ENCODE measurements at regions not wholly inside any gene's neighbourhood (a gene's known extent, or its start where the extent isn't known, plus 50 kb on each side); places are given as distances from the start of the nearest gene placed in this dataset.

DNA sequence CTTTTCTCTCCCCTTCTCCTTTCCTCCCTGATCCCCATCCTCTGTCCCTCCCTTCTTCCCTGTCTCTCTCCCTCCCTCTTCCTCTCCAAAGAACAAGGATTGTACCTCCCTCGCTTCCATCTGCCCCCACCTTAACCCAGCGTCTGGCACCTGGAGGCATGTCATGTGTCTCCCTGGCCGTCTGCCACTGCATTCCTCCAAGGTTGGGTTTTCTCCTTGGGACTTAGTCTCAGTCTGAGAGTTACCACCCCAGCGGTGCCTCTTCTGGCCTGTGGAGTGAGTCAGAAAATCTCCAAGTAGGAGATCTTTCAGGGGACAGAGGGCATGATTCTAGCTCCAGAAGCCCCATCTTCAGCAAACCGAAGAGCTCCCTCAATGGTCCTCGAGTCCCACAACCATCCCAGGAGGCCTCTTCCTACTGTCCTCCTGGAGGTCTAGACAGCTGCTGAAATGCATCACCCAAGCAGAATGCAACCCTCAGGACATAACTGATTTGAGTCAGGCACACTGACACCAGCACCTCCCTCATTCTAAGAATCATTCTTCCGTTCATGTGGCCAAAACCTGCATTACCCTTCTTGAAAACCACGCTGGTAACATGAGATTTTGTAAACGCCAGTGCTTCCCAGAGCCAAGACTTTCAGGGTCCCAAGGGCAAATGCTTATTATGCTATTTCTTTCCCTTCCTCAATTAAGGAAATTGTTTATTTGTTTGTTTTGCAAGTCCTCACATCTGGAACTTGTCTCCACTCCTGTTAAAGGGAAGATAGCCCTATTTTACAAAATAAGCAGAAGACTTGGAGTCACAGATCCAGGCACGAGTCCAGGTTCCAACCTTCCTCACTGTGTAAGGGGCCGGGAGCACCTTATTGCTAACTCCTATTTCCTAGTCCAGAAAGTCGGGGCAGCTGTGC lies 463.2 kb downstream of the BCL11B start:
- H3K27ac ChIP-seq = no peak overlapping the region
- TF ChIP-seq, protein P1, sequence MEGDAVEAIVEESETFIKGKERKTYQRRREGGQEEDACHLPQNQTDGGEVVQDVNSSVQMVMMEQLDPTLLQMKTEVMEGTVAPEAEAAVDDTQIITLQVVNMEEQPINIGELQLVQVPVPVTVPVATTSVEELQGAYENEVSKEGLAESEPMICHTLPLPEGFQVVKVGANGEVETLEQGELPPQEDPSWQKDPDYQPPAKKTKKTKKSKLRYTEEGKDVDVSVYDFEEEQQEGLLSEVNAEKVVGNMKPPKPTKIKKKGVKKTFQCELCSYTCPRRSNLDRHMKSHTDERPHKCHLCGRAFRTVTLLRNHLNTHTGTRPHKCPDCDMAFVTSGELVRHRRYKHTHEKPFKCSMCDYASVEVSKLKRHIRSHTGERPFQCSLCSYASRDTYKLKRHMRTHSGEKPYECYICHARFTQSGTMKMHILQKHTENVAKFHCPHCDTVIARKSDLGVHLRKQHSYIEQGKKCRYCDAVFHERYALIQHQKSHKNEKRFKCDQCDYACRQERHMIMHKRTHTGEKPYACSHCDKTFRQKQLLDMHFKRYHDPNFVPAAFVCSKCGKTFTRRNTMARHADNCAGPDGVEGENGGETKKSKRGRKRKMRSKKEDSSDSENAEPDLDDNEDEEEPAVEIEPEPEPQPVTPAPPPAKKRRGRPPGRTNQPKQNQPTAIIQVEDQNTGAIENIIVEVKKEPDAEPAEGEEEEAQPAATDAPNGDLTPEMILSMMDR (conservative IDR thresholded peaks at IDR 0.05) = no peak
- TF ChIP-seq ZFX (IDR thresholded peaks at IDR 0.05) = no peak

DNA sequence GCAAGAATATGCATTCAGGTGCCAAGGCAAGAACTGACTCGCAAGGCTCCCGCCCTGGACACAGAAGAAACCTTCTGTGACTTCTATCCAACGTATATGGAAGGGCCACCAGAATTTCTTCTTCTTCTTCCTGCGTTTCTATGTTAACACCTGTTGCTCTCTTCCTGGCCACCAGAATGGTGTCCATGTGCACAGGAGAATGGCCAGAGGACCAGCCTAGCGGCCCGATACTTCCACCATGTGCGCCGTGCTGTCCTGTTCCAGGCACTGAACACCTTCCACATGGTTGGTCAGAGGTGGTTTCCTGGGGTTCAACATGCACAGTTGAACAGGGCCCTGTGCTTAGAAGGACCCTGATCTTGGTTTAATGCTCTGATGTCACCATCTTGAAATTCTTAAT lies 455.8 kb downstream of the BCL11B start:
- TF ChIP-seq, protein P1 (conservative IDR thresholded peaks at IDR 0.05) = no peak
- no peak for TF ChIP-seq ZFX (IDR thresholded peaks at IDR 0.05)
- no peak overlapping the region for H3K27ac ChIP-seq

DNA sequence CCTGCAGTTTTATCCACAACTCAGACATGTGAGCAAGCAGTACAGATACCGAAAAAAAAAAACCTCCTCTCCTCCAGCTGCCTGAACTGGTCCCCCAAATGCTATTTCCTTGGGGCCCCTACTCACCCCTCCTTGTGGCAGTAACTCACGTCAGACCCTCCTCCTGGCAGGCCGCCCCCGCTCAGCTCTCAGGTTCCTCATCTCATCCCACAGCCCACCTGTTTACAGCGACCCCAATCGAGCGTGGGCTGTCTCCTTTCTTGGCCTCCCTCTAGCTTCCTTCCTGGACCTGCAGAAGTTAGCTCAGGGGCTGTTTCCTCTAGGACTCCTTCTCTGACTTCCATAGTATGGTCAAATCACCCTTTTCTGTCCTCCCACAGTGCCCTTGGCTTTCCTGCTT lies 455.3 kb downstream of the BCL11B start:
- H3K27ac ChIP-seq = no peak overlapping the region
- no peak for TF ChIP-seq ZFX (IDR thresholded peaks at IDR 0.05)
- TF ChIP-seq, protein P1 (conservative IDR thresholded peaks at IDR 0.05) = no peak

DNA sequence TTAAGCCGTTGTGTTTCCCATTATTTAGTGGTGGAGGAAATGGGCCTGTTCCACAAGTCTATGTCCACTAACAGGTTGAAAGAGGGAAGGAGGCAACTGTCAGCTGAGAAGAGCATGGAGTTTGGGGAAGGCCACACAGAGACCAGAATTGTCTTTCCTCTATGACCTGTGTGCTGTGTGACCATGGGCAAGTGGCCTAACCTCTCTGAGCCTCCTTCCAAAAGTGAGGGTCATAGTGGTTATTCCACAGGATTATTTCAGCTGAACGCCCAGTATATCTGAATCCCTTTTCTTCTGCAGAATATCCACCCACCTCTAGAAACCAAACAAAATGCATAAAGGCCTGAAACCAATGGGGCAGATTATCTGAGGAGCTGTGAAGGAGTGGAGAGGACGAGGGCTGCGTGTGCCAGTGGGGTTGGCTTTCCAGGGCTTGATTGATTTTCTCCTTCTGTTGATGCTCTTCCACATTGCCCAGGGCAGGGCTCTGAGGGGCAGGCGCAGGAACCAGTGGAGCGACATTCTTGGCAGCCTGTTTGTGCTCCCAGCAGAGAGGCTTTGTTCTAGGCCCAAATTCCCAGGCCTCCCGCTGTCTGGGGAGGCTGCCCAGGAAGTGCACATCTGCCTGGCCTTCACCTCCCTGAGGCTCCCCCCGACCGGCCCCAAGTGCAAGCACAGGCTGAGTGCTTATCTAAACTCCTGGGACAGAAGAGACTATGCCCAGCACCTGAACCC lies 452.7 kb downstream of the BCL11B start:
- no peak for TF ChIP-seq ZFX (IDR thresholded peaks at IDR 0.05)
- TF ChIP-seq, protein P1 (conservative IDR thresholded peaks at IDR 0.05) = no peak
- H3K27ac ChIP-seq = no peak overlapping the region

DNA sequence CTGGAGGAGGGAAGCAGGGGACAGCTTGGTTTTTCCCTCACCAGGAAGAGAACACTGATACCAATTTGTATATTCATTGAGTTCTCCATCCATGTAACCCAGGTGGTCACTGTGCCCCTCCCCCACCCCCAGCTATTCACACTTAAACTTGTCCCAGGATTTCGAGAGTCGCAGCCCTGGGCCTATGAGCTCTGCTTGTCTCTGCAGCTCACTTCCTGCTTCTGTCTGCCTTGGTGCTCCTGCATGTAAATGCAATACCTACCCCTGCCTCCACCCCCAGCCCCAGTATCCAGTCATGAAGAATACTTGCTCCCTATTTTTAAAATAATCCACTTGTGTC lies 452.2 kb downstream of the BCL11B start:
- TF ChIP-seq, protein P1 (conservative IDR thresholded peaks at IDR 0.05) = no peak
- TF ChIP-seq ZFX (IDR thresholded peaks at IDR 0.05) = no peak
- no peak overlapping the region for H3K27ac ChIP-seq

DNA sequence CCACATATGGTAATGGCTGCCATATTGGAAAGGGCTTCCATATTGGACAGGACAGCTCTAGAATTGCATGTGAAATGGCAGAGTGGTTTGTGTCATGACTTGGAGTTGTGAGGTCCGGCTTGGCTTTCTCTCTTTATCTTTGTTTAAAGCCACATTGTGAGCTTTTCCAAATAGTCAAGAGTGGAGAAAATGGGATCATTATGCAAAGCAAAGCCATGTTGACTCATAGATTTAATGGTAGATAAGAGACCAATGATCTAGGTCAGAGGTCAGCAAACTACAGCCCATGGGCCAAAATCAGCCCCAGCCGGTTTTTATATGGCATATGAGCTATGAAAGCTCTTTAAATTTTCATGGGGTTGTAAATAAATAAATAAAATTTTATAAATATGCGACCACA lies 449.1 kb downstream of the BCL11B start:
- peak overlapping the region; percentile 43; the same call in 1 of the 2 replicates for H3K27ac ChIP-seq
- TF ChIP-seq ZFX (IDR thresholded peaks at IDR 0.05) = no peak
- TF ChIP-seq, protein P1 (conservative IDR thresholded peaks at IDR 0.05) = no peak

DNA sequence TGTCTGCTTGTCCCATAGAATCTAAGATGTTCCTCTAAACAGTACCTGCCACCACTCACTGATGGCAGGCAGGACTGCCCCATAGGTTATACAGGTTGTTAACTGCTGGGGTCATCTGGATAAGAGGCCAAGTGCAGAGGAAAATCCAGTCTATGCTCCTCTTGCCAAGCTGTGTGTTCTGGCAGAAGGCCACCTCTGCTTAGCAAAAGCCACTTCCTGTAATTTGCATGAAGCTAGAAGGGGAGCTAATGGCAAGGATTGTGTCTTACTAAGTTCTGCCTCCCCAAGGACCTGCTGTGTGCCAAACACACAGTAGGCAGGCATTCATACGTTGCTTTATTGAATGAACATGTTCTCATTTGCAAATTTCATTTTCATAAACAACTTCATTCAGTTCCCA lies 445.4 kb downstream of the BCL11B start:
- TF ChIP-seq, protein P1 (conservative IDR thresholded peaks at IDR 0.05) = no peak
- TF ChIP-seq ZFX (IDR thresholded peaks at IDR 0.05) = no peak
- no peak overlapping the region for H3K27ac ChIP-seq
